ENCODE measurements at regions not wholly inside any gene's neighbourhood (a gene's known extent, or its start where the extent isn't known, plus 50 kb on each side); places are given as distances from the start of the nearest gene placed in this dataset.

DNA sequence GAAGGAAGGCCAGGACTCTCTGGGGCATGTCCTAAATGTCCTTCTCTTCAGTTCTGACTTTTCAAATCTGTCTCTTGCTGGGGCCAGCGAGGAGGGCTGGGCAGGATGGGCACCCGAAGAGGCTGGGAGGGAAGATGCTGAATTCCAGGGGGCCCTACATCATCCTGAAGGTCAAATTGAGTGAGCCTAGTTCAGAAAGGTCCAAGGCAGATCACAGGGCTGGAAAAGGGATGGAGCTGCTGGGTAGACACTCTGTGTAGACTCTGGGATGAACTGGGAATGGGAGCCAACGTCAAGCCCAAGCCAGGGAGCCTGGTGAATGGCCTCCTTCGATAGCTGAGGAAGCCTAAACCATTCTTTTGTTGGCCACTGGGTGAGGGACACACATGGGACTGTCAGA lies 133.1 kb downstream of the MYCN start:
- H3K9ac ChIP-seq (replicated peaks in 1 of 4; ENCODE audit: extremely low read depth in 1 of 4, low read depth in 3 of 4, low read length in 3 of 4) = no peak overlapping the region
- no peak overlapping the region for H3K27ac ChIP-seq (ENCODE audit: low read depth, low read length)
- H2BK15ac ChIP-seq (ENCODE audit: low read length) = no peak overlapping the region
- no peak overlapping the region for H4K91ac ChIP-seq (replicated peaks; ENCODE audit: insufficient read length, low read length)
- no peaks in the 10 kb centered on the region for H3K27me3 ChIP-seq (replicated peaks in 1 of 4; ENCODE audit: control insufficient read depth in 3 of 4, extremely low read depth in 1 of 4, insufficient read depth in 3 of 4, low read length in 3 of 4)
- no peak for DNase-seq (ENCODE audit: low read depth in 1 of 2, low spot score in 2 of 2)
- no peak overlapping the region for H2BK20ac ChIP-seq (ENCODE audit: low read length)
- no peak overlapping the region for H3K4me3 ChIP-seq (ENCODE audit: extremely low read depth in 1 of 4, insufficient read depth in 2 of 4, low read depth in 3 of 4, low read length in 4 of 4)
- no peak overlapping the region for H3K4me2 ChIP-seq (ENCODE audit: insufficient read depth in 1 of 2, low read depth in 2 of 2, low read length in 2 of 2)
- no peaks in the 10 kb centered on the region for H3K79me2 ChIP-seq (ENCODE audit: control insufficient read depth in 1 of 2, insufficient read depth in 2 of 2, low read length in 2 of 2)
- TF ChIP-seq BRCA1 (IDR thresholded peaks at IDR 0.05; ENCODE audit: low read depth, low read length) = no peak
- no peak for TF ChIP-seq POU5F1 (IDR thresholded peaks at IDR 0.05; ENCODE audit: low read depth, low read length)
- TF ChIP-seq ASH2L (IDR thresholded peaks at IDR 0.05; ENCODE audit: low read length) = no peak
- TF ChIP-seq CTBP2 (IDR thresholded peaks at IDR 0.05; ENCODE audit: borderline replicate concordance, insufficient read depth, insufficient read length, low read length) = no peak
- no peak for TF ChIP-seq ZNF274 (IDR thresholded peaks at IDR 0.05; ENCODE audit: borderline replicate concordance, extremely low read depth, low read length)
- no peak for TF ChIP-seq EGR1 (IDR thresholded peaks at IDR 0.05; ENCODE audit: borderline replicate concordance, low read depth, low read length)
- no peak for TF ChIP-seq TEAD4 (IDR thresholded peaks at IDR 0.05; ENCODE audit: low read depth, low read length)
- no peak for TF ChIP-seq EP300 (IDR thresholded peaks at IDR 0.05; ENCODE audit: borderline replicate concordance in 1 of 2, low read depth in 2 of 2, low read length in 2 of 2)
- TF ChIP-seq MAFK (IDR thresholded peaks at IDR 0.05; ENCODE audit: low read depth, low read length) = no peak
- TF ChIP-seq, protein P1, sequence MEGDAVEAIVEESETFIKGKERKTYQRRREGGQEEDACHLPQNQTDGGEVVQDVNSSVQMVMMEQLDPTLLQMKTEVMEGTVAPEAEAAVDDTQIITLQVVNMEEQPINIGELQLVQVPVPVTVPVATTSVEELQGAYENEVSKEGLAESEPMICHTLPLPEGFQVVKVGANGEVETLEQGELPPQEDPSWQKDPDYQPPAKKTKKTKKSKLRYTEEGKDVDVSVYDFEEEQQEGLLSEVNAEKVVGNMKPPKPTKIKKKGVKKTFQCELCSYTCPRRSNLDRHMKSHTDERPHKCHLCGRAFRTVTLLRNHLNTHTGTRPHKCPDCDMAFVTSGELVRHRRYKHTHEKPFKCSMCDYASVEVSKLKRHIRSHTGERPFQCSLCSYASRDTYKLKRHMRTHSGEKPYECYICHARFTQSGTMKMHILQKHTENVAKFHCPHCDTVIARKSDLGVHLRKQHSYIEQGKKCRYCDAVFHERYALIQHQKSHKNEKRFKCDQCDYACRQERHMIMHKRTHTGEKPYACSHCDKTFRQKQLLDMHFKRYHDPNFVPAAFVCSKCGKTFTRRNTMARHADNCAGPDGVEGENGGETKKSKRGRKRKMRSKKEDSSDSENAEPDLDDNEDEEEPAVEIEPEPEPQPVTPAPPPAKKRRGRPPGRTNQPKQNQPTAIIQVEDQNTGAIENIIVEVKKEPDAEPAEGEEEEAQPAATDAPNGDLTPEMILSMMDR (IDR thresholded peaks at IDR 0.05; ENCODE audit: control extremely low read depth in 1 of 3, insufficient read depth in 1 of 3, low read depth in 1 of 3, low read length in 3 of 3) = no peak
- TF ChIP-seq RFX5 (IDR thresholded peaks at IDR 0.05; ENCODE audit: borderline replicate concordance, low read depth, low read length) = no peak
- TF ChIP-seq SAP30 (IDR thresholded peaks at IDR 0.05; ENCODE audit: insufficient read depth, insufficient replicate concordance, low read length) = no peak
- peaks cover 2% of the 10 kb centered on the region; the same call in 1 of the 2 replicates for H3K23me2 ChIP-seq (ENCODE audit: low read depth, low read length)
- H3K18ac ChIP-seq (ENCODE audit: extremely low read depth, low read length) = no peak overlapping the region
- no peak overlapping the region; the same call in 1 of the 2 replicates for H2BK5ac ChIP-seq (ENCODE audit: low read depth, low read length)
- no peak for FAIRE-seq
- ChIA-PET POLR2A (ENCODE audit: partially characterized antibody) (no interaction called here), CTCF (ENCODE audit: partially characterized antibody) (interaction anchor here (0.6 to 1.6 kb wide), 5 partner anchors 27 to 415 kb away, joined by 3 to 9 read pairs (median 3); no protein-coding TSS in a partner anchor)
- H3K9me3 ChIP-seq (ENCODE audit: insufficient read depth in 2 of 2, low read depth in 1 of 2, low read length in 1 of 2) = no peaks in the 10 kb centered on the region
- H3K4me1 ChIP-seq (replicated peaks in 1 of 4; ENCODE audit: control insufficient read depth in 3 of 4, insufficient read depth in 4 of 4, low read length in 3 of 4) = peaks cover 0 to 11% (median 6%) of the 10 kb centered on the region in 4 experiments; a peak in 6 of 7 replicates
- H3K23ac ChIP-seq (ENCODE audit: insufficient read length) = no peak overlapping the region
- H3K79me1 ChIP-seq (ENCODE audit: low read depth, low read length) = no peaks in the 10 kb centered on the region
- H2AK5ac ChIP-seq (ENCODE audit: low read depth, low read length) = no peak overlapping the region
- H3K14ac ChIP-seq (ENCODE audit: insufficient read length) = no peak overlapping the region
- no peak overlapping the region for H3K56ac ChIP-seq (replicated peaks; ENCODE audit: insufficient read length, low read depth, low read length)
- WGBS, 2 experiments (ENCODE audit: extremely low coverage in 1 of 2, insufficient coverage in 1 of 2, insufficient read length in 1 of 2, insufficient replicate concordance in 2 of 2, low coverage in 1 of 2, low lambda C conversion rate in 2 of 2, missing lambda C conversion rate in 1 of 2) = 94% methylated on average over 4 of the region's 4 CpGs; no CpG with 5 or more reads in 1 of the 2 experiments
- H2BK120ac ChIP-seq (replicated peaks; ENCODE audit: low read depth, low read length) = no peak overlapping the region
- no peak overlapping the region for H4K8ac ChIP-seq (ENCODE audit: extremely low read depth, insufficient read depth, low read length)
- no peaks in the 10 kb centered on the region for H4K20me1 ChIP-seq (replicated peaks in 1 of 2; ENCODE audit: control insufficient read depth in 1 of 2, insufficient read depth in 2 of 2, low read length in 2 of 2)
- no peak overlapping the region for H3K4ac ChIP-seq (replicated peaks; ENCODE audit: insufficient read length, low read depth, low read length)
- H2AFZ ChIP-seq (ENCODE audit: low read length) = no peak overlapping the region
- no peak overlapping the region for H4K5ac ChIP-seq (ENCODE audit: insufficient read length, low read depth, low read length)
- H2BK12ac ChIP-seq (ENCODE audit: low read depth, low read length) = no peak overlapping the region
- H3K36me3 ChIP-seq (ENCODE audit: control insufficient read depth in 2 of 4, insufficient read depth in 4 of 4, low read length in 3 of 4) = no peaks in the 10 kb centered on the region

Measured in H1 (cell line).